Caco-2 (cell line): ENCODE measurements at regions not wholly inside any gene's neighbourhood (a gene's known extent, or its start where the extent isn't known, plus 50 kb on each side); places are given as distances from the start of the nearest gene placed in this dataset.

ENCODE experiments used
- BruUV-seq: library from RNA; stranded (reverse); fragments of 400-500 nt; replicated peaks from 2 replicates; lab custom pipeline; 2021; lab: Mats Ljungman, UMichigan
- CTCF ChIA-PET: fragments of 300-600 bp; sonication (Branson Sonifier 250); formaldehyde crosslinking; loops from one replicate; lab custom pipeline; 2022; ENCODE audit warnings: antibody characterized with exemption; lab: Charles Lee
- POLR2A ChIA-PET: fragments of 300-600 bp; sonication (Branson Sonifier 250); formaldehyde crosslinking; loops from one replicate; lab custom pipeline; 2022; ENCODE audit warnings: antibody characterized with exemption; lab: Charles Lee
- DNase-seq, 2 experiments: peaks; one replicate each; pipeline versions ENCODE4 v3.0.0 to v3.0.0-alpha.2; 2020 to 2022
- H3K27me3 ChIP-seq: replicated peaks from 2 replicates; pipeline ENCODE4 v1.6.0; 2011; ENCODE audit warnings: low read length; ENCODE audit not compliant: control insufficient read depth, insufficient read depth
- H3K36me3 ChIP-seq: 2 replicates; pipeline ENCODE4 v1.5.1; 2011; ENCODE audit warnings: low read length; ENCODE audit not compliant: control insufficient read depth, insufficient read depth
- H3K4me1 ChIP-seq: fragments of 250-450 bp; sonication (Bioruptor Pico); 2 replicates; pipeline ENCODE4 v1.5.1; 2020; ENCODE audit warnings: mild to moderate bottlenecking
- H3K4me3 ChIP-seq: 2 replicates; pipeline ENCODE4 v1.5.1; 2011; ENCODE audit warnings: low read depth, mild to moderate bottlenecking, control low read depth, low read length
- H3K9me3 ChIP-seq: fragments of 250-450 bp; sonication (Bioruptor Pico); 2 replicates; pipeline ENCODE4 v1.5.1; 2020; ENCODE audit warnings: mild to moderate bottlenecking, moderate library complexity
- H3K27ac Mint-ChIP-seq: one replicate; pipeline ENCODE4 v1.8.0; 2022; ENCODE audit warnings: mixed read lengths; ENCODE audit not compliant: unreplicated experiment
- H3K27me3 Mint-ChIP-seq: one replicate; pipeline ENCODE4 v1.8.0; 2022; ENCODE audit warnings: mixed read lengths; ENCODE audit not compliant: insufficient read depth, unreplicated experiment
- H3K36me3 Mint-ChIP-seq: one replicate; pipeline ENCODE4 v1.8.0; 2022; ENCODE audit warnings: mild to moderate bottlenecking, mixed read lengths; ENCODE audit not compliant: insufficient read depth, unreplicated experiment
- H3K4me1 Mint-ChIP-seq: one replicate; pipeline ENCODE4 v1.8.0; 2022; ENCODE audit warnings: low read depth, mixed read lengths; ENCODE audit not compliant: unreplicated experiment
- H3K4me3 Mint-ChIP-seq: one replicate; pipeline ENCODE4 v1.8.0; 2022; ENCODE audit warnings: mild to moderate bottlenecking, moderate library complexity, mixed read lengths; ENCODE audit not compliant: unreplicated experiment
- H3K9me3 Mint-ChIP-seq: one replicate; pipeline ENCODE4 v1.8.0; 2022; ENCODE audit warnings: mixed read lengths; ENCODE audit not compliant: unreplicated experiment
- intact Hi-C: fragments of 100-400 bp; cut with micrococcal nuclease; formaldehyde crosslinking; loops from one replicate; pipeline ENCODE4 v1.10.0; 2022; ENCODE audit not compliant: unreplicated experiment
- TF ChIP-seq, protein P1 (sequence below), 2 experiments: fragments of 200-600 bp in 1 of 2; IDR thresholded peaks; 1 replicate in 1 of 2; 2 replicates in 1 of 2; pipeline versions ENCODE4 v1.5.1 to v1.8.0; 2011 to 2022; ENCODE audit warnings: antibody characterized with exemption in 1 of 2, control low read depth in 1 of 2, inconsistent platforms in 1 of 2, low read depth in 1 of 2, low read length in 1 of 2, mild to moderate bottlenecking in 1 of 2, moderate library complexity in 1 of 2; ENCODE audit not compliant: insufficient read depth in 1 of 2, severe bottlenecking in 1 of 2, unreplicated experiment in 1 of 2

DNA sequence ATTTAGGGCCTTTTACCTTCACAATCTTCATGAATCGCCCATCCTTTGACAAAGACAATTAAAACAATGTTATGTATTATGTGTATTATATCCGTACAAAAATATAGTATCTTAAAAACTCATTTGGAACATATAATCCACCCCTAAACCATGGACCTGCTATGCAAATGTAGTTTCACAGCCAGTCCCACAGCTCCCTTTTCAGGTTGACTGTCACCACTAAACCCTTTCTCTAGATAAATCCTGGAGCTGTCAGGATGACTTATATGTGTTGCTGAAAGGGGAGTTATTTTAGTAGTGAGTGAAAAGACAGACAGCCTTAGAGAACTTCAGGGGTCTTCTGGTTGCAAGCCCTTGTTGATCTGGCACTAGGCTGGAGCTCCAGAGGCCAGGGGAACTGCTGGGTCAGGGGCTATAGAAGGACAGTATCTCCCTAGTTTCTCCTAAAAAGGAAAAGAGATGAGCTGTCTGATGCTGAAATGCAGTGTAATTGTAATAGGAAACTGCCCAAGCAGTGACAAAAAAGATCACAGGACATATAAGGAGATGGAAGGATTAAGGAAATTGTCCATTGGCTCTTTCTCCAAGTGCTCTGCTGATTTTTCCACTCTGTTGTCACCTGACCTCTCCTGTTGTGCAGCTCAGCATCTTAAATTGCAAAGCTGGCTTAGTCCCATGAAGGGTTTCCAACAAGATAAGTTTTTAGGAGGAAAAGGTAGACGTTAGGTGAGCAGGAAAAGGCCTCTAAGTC is 127.7 kb downstream of the S1PR1 start:
- Mint-ChIP-seq H3K27ac (no peak overlapping the region), H3K27me3 (no peaks in the 10 kb centered on the region), H3K4me1 (no peaks in the 10 kb centered on the region), H3K9me3 (no peaks in the 10 kb centered on the region), H3K4me3 (no peak overlapping the region), H3K36me3 (no peaks in the 10 kb centered on the region)
- DNase-seq, result no peak
- H3K4me1 ChIP-seq, result no peaks in the 10 kb centered on the region
- POLR2A ChIA-PET, result no interaction called here
- BruUV-seq, result no TSS peak
- TF ChIP-seq, protein P1, sequence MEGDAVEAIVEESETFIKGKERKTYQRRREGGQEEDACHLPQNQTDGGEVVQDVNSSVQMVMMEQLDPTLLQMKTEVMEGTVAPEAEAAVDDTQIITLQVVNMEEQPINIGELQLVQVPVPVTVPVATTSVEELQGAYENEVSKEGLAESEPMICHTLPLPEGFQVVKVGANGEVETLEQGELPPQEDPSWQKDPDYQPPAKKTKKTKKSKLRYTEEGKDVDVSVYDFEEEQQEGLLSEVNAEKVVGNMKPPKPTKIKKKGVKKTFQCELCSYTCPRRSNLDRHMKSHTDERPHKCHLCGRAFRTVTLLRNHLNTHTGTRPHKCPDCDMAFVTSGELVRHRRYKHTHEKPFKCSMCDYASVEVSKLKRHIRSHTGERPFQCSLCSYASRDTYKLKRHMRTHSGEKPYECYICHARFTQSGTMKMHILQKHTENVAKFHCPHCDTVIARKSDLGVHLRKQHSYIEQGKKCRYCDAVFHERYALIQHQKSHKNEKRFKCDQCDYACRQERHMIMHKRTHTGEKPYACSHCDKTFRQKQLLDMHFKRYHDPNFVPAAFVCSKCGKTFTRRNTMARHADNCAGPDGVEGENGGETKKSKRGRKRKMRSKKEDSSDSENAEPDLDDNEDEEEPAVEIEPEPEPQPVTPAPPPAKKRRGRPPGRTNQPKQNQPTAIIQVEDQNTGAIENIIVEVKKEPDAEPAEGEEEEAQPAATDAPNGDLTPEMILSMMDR (IDR thresholded peaks at IDR 0.05; ENCODE audit: insufficient read depth in 1 of 2, low read depth in 1 of 2, low read length in 1 of 2, severe bottlenecking in 1 of 2, unreplicated experiment in 1 of 2), result no peak
- no peaks in the 10 kb centered on the region for H3K9me3 ChIP-seq
- H3K4me3 ChIP-seq, result no peak overlapping the region
- CTCF ChIA-PET, result no interaction called here
- no peaks in the 10 kb centered on the region for H3K36me3 ChIP-seq
- no peaks in the 10 kb centered on the region for H3K27me3 ChIP-seq
- intact Hi-C loops, result no loop called here

DNA sequence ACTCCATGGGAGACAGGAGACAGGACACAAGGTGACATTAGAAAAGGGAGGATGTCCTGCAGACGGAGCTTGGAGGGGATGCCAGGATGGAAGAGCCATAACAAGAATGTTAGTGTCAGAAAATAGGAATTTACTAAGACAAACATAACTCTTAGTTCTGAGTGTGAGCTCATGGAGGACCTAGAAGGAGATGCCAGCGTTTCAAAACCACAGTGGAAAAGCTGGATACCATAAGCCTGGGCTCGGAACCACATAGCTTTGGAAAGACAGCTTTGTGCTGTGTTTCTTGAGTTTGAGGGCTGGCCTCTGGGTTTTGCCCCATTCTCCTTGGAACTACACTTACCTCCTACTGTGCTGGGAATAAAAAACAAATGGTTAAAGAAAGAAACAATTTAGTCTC is 128.4 kb downstream of the S1PR1 start:
- Histone ChIP-seq H3K4me1 (no peaks in the 10 kb centered on the region), H3K4me3 (no peak overlapping the region), H3K27me3 (no peaks in the 10 kb centered on the region), H3K36me3 (no peaks in the 10 kb centered on the region), H3K9me3 (no peaks in the 10 kb centered on the region)
- DNase-seq, result no peak
- no peaks in the 10 kb centered on the region for H3K9me3 Mint-ChIP-seq
- no TSS peak for BruUV-seq
- ChIA-PET CTCF (no interaction called here), POLR2A (no interaction called here)
- no peaks in the 10 kb centered on the region for H3K27me3 Mint-ChIP-seq
- no peak overlapping the region for H3K4me3 Mint-ChIP-seq
- no peaks in the 10 kb centered on the region for H3K4me1 Mint-ChIP-seq
- H3K27ac Mint-ChIP-seq, result no peak overlapping the region
- no peaks in the 10 kb centered on the region for H3K36me3 Mint-ChIP-seq
- TF ChIP-seq, protein P1 (IDR thresholded peaks at IDR 0.05; ENCODE audit: insufficient read depth in 1 of 2, low read depth in 1 of 2, low read length in 1 of 2, severe bottlenecking in 1 of 2, unreplicated experiment in 1 of 2), result no peak
- intact Hi-C loops, result no loop called here

DNA sequence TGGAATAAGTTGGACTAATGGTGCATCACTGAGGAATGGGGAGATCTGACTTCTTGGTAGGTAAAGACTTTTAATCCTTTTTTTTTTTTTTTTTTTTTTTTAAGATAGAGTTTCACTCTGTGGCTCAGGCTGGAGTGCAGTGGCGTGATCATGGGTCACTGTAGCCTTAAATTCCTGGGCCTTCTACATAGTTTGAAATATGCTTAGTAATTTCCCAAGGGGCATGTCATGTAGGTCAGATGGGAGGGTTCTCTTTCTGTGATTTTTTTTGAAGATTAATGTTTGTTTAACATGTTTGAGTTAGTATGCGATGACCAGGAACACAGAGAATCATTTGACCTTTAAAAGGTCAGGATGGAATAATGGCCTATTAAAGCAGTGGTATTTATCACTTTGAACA is 129.1 kb downstream of the S1PR1 start:
- BruUV-seq, result no TSS peak
- no peaks in the 10 kb centered on the region for H3K4me1 ChIP-seq
- intact Hi-C loops, result no loop called here
- H3K4me3 Mint-ChIP-seq, result no peak overlapping the region
- no peaks in the 10 kb centered on the region for H3K9me3 ChIP-seq
- no peak overlapping the region for H3K4me3 ChIP-seq
- no peaks in the 10 kb centered on the region for H3K36me3 Mint-ChIP-seq
- H3K9me3 Mint-ChIP-seq, result no peaks in the 10 kb centered on the region
- CTCF ChIA-PET, result no interaction called here
- no peak for DNase-seq
- POLR2A ChIA-PET, result no interaction called here
- H3K27me3 ChIP-seq, result no peaks in the 10 kb centered on the region
- TF ChIP-seq, protein P1 (IDR thresholded peaks at IDR 0.05; ENCODE audit: insufficient read depth in 1 of 2, low read depth in 1 of 2, low read length in 1 of 2, severe bottlenecking in 1 of 2, unreplicated experiment in 1 of 2), result no peak
- no peaks in the 10 kb centered on the region for H3K36me3 ChIP-seq
- no peaks in the 10 kb centered on the region for H3K27me3 Mint-ChIP-seq
- no peak overlapping the region for H3K27ac Mint-ChIP-seq
- H3K4me1 Mint-ChIP-seq, result no peaks in the 10 kb centered on the region
